Sigmoid colon (tissue), 3 donors: ENCODE measurements at regions not wholly inside any gene's neighbourhood (a gene's known extent, or its start where the extent isn't known, plus 50 kb on each side); places are given as distances from the start of the nearest gene placed in this dataset.

Source experiments
- CTCF ChIP-seq, 4 experiments: fragments of 450-650 bp in 3 of 4; fragments of 200-600 bp in 1 of 4; IDR thresholded peaks; one replicate each; pipeline ENCODE4 v1.5.1; 2016 to 2019; ENCODE audit warnings: antibody characterized with exemption in 4 of 4, mild to moderate bottlenecking in 3 of 4, moderate library complexity in 2 of 4
- POLR2A ChIP-seq, 2 donors: fragments of 450-650 bp; IDR thresholded peaks; one replicate each; pipeline ENCODE4 v1.6.1; 2016; ENCODE audit warnings: antibody characterized with exemption in 2 of 2, mild to moderate bottlenecking in 2 of 2, moderate library complexity in 2 of 2

DNA sequence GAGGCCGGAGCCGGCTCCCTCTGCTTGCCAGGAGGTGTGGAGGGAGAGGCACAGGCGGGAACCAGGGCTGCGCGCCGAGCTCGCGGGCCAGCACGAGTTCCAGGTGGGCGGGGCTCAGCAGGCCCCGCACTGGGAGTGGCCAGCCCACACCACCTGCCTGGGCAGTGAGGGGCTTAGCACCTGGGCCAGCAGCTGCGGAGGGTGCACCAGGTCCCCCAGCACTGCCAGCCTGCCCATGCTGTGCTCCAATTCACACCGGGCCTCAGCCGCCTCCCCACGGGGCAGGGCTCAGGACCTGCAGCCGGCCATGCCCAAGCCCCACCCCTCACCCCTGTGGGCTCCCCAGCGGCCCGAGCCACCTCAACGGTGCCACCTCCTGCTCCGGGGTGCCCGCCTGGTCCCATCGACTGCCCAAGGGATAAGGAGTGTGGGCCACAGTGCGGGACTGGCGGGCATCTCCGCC, 72.4 kb upstream of the PPP2R5C start:
- TF ChIP-seq CTCF (IDR thresholded peaks at IDR 0.05) (no peak), POLR2A (IDR thresholded peaks at IDR 0.05) (no peak)
